Testis (tissue), 2 donors: ENCODE measurements at regions not wholly inside any gene's neighbourhood (a gene's known extent, or its start where the extent isn't known, plus 50 kb on each side); places are given as distances from the start of the nearest gene placed in this dataset.

Experiments
- DNase-seq: peaks from one replicate; pipeline ENCODE4 v3.0.0-alpha.2; 2019
- H3K27ac ChIP-seq, 2 donors: fragments of 200-600 bp; sonication (generic); one replicate each; pipeline ENCODE4 v1.5.1; 2019
- H3K27me3 ChIP-seq: fragments of 200-600 bp; sonication (generic); one replicate; pipeline ENCODE4 v1.5.1; 2019
- H3K36me3 ChIP-seq: fragments of 200-600 bp; sonication (generic); one replicate; pipeline ENCODE4 v1.5.1; 2017; ENCODE audit warnings: low read depth; ENCODE audit errors: missing control alignments
- H3K4me1 ChIP-seq: fragments of 200-600 bp; sonication (generic); one replicate; pipeline ENCODE4 v1.5.1; 2019
- H3K4me3 ChIP-seq, 2 donors: fragments of 200-600 bp; sonication (generic); one replicate each; pipeline ENCODE4 v1.5.1; 2017 to 2019
- H3K9me3 ChIP-seq: fragments of 200-600 bp; sonication (generic); one replicate; pipeline ENCODE4 v1.5.1; 2017
- POLR2A ChIP-seq: fragments of 450-650 bp; IDR thresholded peaks from one replicate; pipeline ENCODE4 v1.6.1; 2017; ENCODE audit warnings: antibody characterized with exemption, mild to moderate bottlenecking, moderate library complexity
- WGBS, 2 donors: methylation state at CpG; one replicate each; pipeline ENCODE4 v1.1.5; 2018; 5-methylcytosine and 5-hydroxymethylcytosine counted together
- intact Hi-C: fragments of 100-400 bp; cut with DNase I; formaldehyde crosslinking; loops from one replicate; pipeline ENCODE4 v1.15.1; 2023; ENCODE audit warnings: low total_unique reads
- TF ChIP-seq, protein P1 (sequence below), 3 experiments: fragments of 450-650 bp in 2 of 3; fragments of 200-600 bp in 1 of 3; sonication (generic) in 1 of 3; IDR thresholded peaks; one replicate each; pipeline ENCODE4 v1.5.1; 2016 to 2019; ENCODE audit warnings: antibody characterized with exemption in 3 of 3, mild to moderate bottlenecking in 2 of 3, moderate library complexity in 1 of 3

DNA sequence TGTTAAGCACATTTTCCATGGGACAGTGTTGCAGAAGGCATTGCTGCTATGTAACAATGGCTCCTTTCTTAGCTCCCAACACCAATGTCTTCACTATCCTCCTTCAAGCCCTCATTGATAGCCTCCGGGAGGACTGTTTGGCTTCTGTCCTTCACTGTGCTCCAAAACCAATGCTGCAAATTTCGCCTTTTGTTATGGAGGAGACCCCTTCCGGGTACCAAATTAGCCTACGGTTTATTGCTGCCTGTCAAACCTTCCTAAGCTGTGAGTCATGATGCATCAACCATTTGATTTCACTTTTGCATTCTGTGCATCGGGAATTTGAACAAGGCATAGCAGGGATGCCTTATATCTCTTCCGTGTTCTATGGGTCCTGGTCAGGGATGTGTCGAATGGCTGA lies 432.9 kb downstream of the GATA3 start:
- WGBS, 2 donors = 85 to 87% methylated on average over 7 of the region's 7 CpGs
- Histone ChIP-seq H3K4me1 (no peaks in the 10 kb centered on the region), H3K36me3 (no peaks in the 10 kb centered on the region), H3K4me3 (no peak overlapping the region), H3K27me3 (no peaks in the 10 kb centered on the region), H3K9me3 (no peaks in the 10 kb centered on the region), H3K27ac (no peak overlapping the region)
- intact Hi-C loops = no loop called here
- DNase-seq = no peak
- TF ChIP-seq, protein P1, sequence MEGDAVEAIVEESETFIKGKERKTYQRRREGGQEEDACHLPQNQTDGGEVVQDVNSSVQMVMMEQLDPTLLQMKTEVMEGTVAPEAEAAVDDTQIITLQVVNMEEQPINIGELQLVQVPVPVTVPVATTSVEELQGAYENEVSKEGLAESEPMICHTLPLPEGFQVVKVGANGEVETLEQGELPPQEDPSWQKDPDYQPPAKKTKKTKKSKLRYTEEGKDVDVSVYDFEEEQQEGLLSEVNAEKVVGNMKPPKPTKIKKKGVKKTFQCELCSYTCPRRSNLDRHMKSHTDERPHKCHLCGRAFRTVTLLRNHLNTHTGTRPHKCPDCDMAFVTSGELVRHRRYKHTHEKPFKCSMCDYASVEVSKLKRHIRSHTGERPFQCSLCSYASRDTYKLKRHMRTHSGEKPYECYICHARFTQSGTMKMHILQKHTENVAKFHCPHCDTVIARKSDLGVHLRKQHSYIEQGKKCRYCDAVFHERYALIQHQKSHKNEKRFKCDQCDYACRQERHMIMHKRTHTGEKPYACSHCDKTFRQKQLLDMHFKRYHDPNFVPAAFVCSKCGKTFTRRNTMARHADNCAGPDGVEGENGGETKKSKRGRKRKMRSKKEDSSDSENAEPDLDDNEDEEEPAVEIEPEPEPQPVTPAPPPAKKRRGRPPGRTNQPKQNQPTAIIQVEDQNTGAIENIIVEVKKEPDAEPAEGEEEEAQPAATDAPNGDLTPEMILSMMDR (IDR thresholded peaks at IDR 0.05) = no peak
- no peak for TF ChIP-seq POLR2A

- Histone ChIP-seq H3K36me3 (no peaks in the 10 kb centered on the region), H3K4me1 (no peaks in the 10 kb centered on the region), H3K9me3 (no peaks in the 10 kb centered on the region), H3K27ac (no peak overlapping the region), H3K4me3 (no peak overlapping the region), H3K27me3 (no peaks in the 10 kb centered on the region)
- WGBS, 2 donors = 89 to 96% methylated on average over 3 of the region's 3 CpGs
- TF ChIP-seq, protein P1 (IDR thresholded peaks at IDR 0.05) = no peak
- no peak for TF ChIP-seq POLR2A
- intact Hi-C loops = no loop called here
- DNase-seq = no peak
These were observed 434.7 kb downstream of the GATA3 start for GRCh38 chr10:8489232-8489631.

DNA sequence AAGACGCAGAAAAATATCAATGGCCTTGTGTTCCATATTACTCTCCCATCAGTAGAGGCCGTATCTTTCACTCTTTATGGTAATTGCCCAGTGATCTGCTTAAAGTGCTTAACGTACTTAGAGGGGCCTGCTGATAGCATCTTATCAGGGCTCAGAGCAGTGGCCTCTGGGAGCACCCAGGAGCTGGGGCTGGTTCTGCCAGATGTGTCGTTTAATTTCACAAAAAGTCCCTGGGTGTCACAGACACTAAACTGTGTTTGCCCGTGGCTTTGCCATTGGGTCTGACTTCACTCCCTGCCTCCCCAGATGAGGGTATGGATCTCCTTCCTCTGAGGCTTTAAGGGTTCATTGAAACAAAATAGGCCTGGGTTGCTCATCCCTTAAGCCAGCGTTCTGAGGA lies 435.3 kb downstream of the GATA3 start:
- Histone ChIP-seq H3K36me3 (no peaks in the 10 kb centered on the region), H3K4me1 (no peaks in the 10 kb centered on the region), H3K4me3 (no peak overlapping the region), H3K9me3 (no peaks in the 10 kb centered on the region), H3K27me3 (no peaks in the 10 kb centered on the region), H3K27ac (no peak overlapping the region)
- TF ChIP-seq, protein P1 (IDR thresholded peaks at IDR 0.05) = no peak
- TF ChIP-seq POLR2A = no peak
- intact Hi-C loops = no loop called here
- no peak for DNase-seq
- 65 to 74% methylated on average over 6 of the region's 6 CpGs for WGBS, 2 donors

DNA sequence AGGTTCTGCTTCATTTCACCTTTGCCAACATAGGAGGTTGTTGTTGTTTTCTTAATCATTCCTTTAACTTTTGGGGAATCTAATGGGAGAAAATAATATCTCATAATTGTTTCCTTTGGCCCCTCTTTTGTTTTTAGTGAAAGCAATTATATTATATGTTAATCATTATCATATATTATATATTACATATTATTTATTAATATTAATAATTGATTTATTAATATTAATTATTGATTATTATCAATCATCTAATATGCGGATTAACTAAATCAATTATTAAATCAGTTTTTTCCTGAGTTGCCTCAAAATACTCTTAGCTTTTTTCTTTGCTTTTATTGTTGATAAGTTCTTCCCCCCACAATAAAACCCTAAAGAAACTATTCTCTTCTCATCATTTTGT lies 443.8 kb downstream of the GATA3 start:
- no peaks in the 10 kb centered on the region for H3K27me3 ChIP-seq
- no peak overlapping the region for H3K27ac ChIP-seq
- no peak overlapping the region for H3K4me3 ChIP-seq
- 77 to 93% methylated on average over 1 of the region's 1 CpG for WGBS, 2 donors
- no peaks in the 10 kb centered on the region for H3K9me3 ChIP-seq
- intact Hi-C loops = no loop called here
- no peak for TF ChIP-seq POLR2A
- TF ChIP-seq, protein P1 (IDR thresholded peaks at IDR 0.05) = no peak
- H3K4me1 ChIP-seq = no peaks in the 10 kb centered on the region
- H3K36me3 ChIP-seq = no peaks in the 10 kb centered on the region
- DNase-seq = no peak

DNA sequence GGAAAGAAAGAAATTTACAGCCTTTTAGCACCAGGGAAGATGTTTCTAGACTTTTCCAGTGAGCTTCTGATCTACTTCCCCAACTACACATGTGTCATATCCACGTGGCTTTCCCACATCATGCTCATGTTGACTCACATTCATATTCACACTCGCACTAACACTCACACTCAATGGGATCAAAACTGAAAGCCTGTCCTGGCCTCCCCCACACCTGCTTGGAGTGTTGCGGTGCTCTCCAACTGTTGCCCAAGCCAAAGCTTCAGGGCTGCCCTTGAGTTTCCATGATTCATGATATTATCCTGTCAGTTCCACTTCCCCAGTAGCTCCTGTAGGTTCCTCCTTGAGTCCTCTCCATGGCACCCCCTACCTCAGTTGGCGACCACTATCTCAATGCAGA lies 444.4 kb downstream of the GATA3 start:
- intact Hi-C loops = no loop called here
- 74 to 80% methylated on average over 4 of the region's 4 CpGs for WGBS, 2 donors
- H3K4me1 ChIP-seq = no peaks in the 10 kb centered on the region
- TF ChIP-seq, protein P1 (IDR thresholded peaks at IDR 0.05) = no peak
- no peak for TF ChIP-seq POLR2A
- no peak overlapping the region for H3K4me3 ChIP-seq
- no peaks in the 10 kb centered on the region for H3K36me3 ChIP-seq
- DNase-seq = no peak
- H3K27me3 ChIP-seq = no peaks in the 10 kb centered on the region
- no peaks in the 10 kb centered on the region for H3K9me3 ChIP-seq
- no peak overlapping the region for H3K27ac ChIP-seq
